NB4 (cell line): ENCODE measurements at regions not wholly inside any gene's neighbourhood (a gene's known extent, or its start where the extent isn't known, plus 50 kb on each side); places are given as distances from the start of the nearest gene placed in this dataset.
"Not testable (repeated sequence)": the region's sequence is repeated elsewhere in the genome, so short reads cannot be mapped to it uniquely, and the experiment has no call there.

Experiments
- CTCF ChIP-seq: IDR thresholded peaks from one replicate; pipeline ENCODE4 v1.5.1; 2012; ENCODE audit warnings: low read depth, low read length
- MYC ChIP-seq: IDR thresholded peaks from 2 replicates; pipeline ENCODE4 v1.6.1; 2011; ENCODE audit warnings: low read depth, low read length

GRCh38 chr6:117014641-117015473 lies 137.8 kb downstream of the RFX6 start:
- not testable (repeated sequence) for TF ChIP-seq CTCF, MYC
